HEK293 (cell line): ENCODE measurements at regions not wholly inside any gene's neighbourhood (a gene's known extent, or its start where the extent isn't known, plus 50 kb on each side); places are given as distances from the start of the nearest gene placed in this dataset.

Source experiments
- CTCF ChIA-PET: fragments of 350-600 bp; formaldehyde crosslinking; extraction: SDS; loops from one replicate; lab custom pipeline; 2021; ENCODE audit warnings: antibody characterized with exemption; lab: Yijun Ruan, JAX
- POLR2A ChIA-PET: fragments of 300-600 bp; formaldehyde crosslinking; extraction: SDS; loops from one replicate; lab custom pipeline; 2020; ENCODE audit warnings: antibody characterized with exemption, inconsistent platforms; lab: Yijun Ruan, JAX
- H3K27ac ChIP-seq: fragments of 200-500 bp; sonication (Bioruptor generic); 2 replicates; pipeline ENCODE4 v1.5.1; 2014; ENCODE audit warnings: low read depth, low read length, control low read depth, inconsistent platforms; ENCODE audit errors: extremely low read depth
- H3K36me3 ChIP-seq, 2 experiments: fragments of 200-500 bp in 1 of 2; sonication (Bioruptor generic) in 1 of 2; 1 replicate in 1 of 2; 2 replicates in 1 of 2; pipeline ENCODE4 v1.5.1; 2014 to 2017; ENCODE audit warnings: inconsistent platforms in 2 of 2, low read length in 2 of 2; ENCODE audit not compliant: control insufficient read depth in 2 of 2, insufficient read depth in 1 of 2
- H3K4me1 ChIP-seq: fragments of 200-500 bp; sonication (Bioruptor generic); 2 replicates; pipeline ENCODE4 v1.5.1; 2014; ENCODE audit warnings: mild to moderate bottlenecking, low read length, inconsistent platforms; ENCODE audit not compliant: control insufficient read depth, insufficient read depth
- H3K4me3 ChIP-seq: 2 replicates; pipeline ENCODE4 v1.5.1; 2011; ENCODE audit warnings: low read depth, mild to moderate bottlenecking, control low read depth, low read length, moderate library complexity
- H3K9me3 ChIP-seq: fragments of 200-500 bp; sonication (Bioruptor generic); 2 replicates; pipeline ENCODE4 v1.5.1; 2014; ENCODE audit warnings: low read depth, low read length, inconsistent platforms; ENCODE audit not compliant: control insufficient read depth, insufficient read depth
- EGR2 ChIP-seq: fragments of 450-650 bp; formaldehyde crosslinking; IDR thresholded peaks from 2 replicates; pipeline ENCODE4 v1.5.1; 2016; ENCODE audit warnings: low read depth, missing biosample characterization, missing genetic modification characterization
- GLI2 ChIP-seq: fragments of 450-650 bp; formaldehyde crosslinking; IDR thresholded peaks from 2 replicates; pipeline ENCODE4; 2017; ENCODE audit warnings: missing biosample characterization, missing genetic modification characterization, low read depth, borderline replicate concordance
- HOXA7 ChIP-seq: sonication (generic); formaldehyde crosslinking; IDR thresholded peaks from 2 replicates; pipeline ENCODE4 v1.8.1; 2022; ENCODE audit warnings: missing genetic modification reagents, borderline replicate concordance
- HOXD13 ChIP-seq: sonication (generic); formaldehyde crosslinking; IDR thresholded peaks from 2 replicates; pipeline ENCODE4 v1.8.0; 2022; ENCODE audit warnings: missing genetic modification reagents, borderline replicate concordance
- IKZF3 ChIP-seq: fragments of 450-650 bp; IDR thresholded peaks from 2 replicates; pipeline ENCODE4 v1.5.0; 2018; ENCODE audit warnings: missing biosample characterization, mild to moderate bottlenecking, missing genetic modification characterization, moderate library complexity
- KLF16 ChIP-seq: fragments of 450-650 bp; formaldehyde crosslinking; IDR thresholded peaks from 2 replicates; pipeline ENCODE4 v1.5.1; 2017; ENCODE audit warnings: missing biosample characterization, missing genetic modification characterization
- KLF8 ChIP-seq: fragments of 450-650 bp; formaldehyde crosslinking; IDR thresholded peaks from 2 replicates; pipeline ENCODE4 v1.5.1; 2016; ENCODE audit warnings: missing biosample characterization, missing genetic modification characterization
- SALL2 ChIP-seq: fragments of 450-650 bp; formaldehyde crosslinking; IDR thresholded peaks from 2 replicates; pipeline ENCODE4 v1.5.0; 2017; ENCODE audit warnings: missing biosample characterization, mild to moderate bottlenecking, missing genetic modification characterization, borderline replicate concordance
- SETDB1 ChIP-seq: IDR thresholded peaks from one replicate; pipeline ENCODE4 v1.6.1; 2017; ENCODE audit warnings: mild to moderate bottlenecking, low read length, moderate library complexity, mixed read lengths; ENCODE audit not compliant: insufficient read length
- SP2 ChIP-seq: fragments of 450-650 bp; formaldehyde crosslinking; IDR thresholded peaks from 2 replicates; pipeline ENCODE4 v1.5.1; 2016; ENCODE audit warnings: missing biosample characterization, missing genetic modification characterization
- TCF7L2 ChIP-seq: IDR thresholded peaks from 2 replicates; pipeline ENCODE4 v1.6.1; 2011; ENCODE audit warnings: low read depth, mild to moderate bottlenecking, inconsistent platforms, low read length, moderate library complexity, borderline replicate concordance
- ZBTB11 ChIP-seq: fragments of 450-650 bp; formaldehyde crosslinking; conservative IDR thresholded peaks from 2 replicates; pipeline ENCODE4 v1.5.1; 2016; ENCODE audit warnings: low read depth, missing biosample characterization, missing genetic modification characterization
- ZBTB21 ChIP-seq: fragments of 450-650 bp; formaldehyde crosslinking; IDR thresholded peaks from 2 replicates; pipeline ENCODE4 v1.5.1; 2017; ENCODE audit warnings: missing biosample characterization, missing genetic modification characterization
- ZBTB49 ChIP-seq: fragments of 450-650 bp; formaldehyde crosslinking; IDR thresholded peaks from 2 replicates; pipeline ENCODE4 v1.5.1; 2016; ENCODE audit warnings: missing biosample characterization, missing genetic modification characterization, low read depth
- ZNF16 ChIP-seq: fragments of 450-650 bp; formaldehyde crosslinking; IDR thresholded peaks from 2 replicates; pipeline ENCODE4 v1.5.1; 2016; ENCODE audit warnings: low read depth, missing biosample characterization, missing genetic modification characterization
- ZNF214 ChIP-seq: fragments of 450-650 bp; formaldehyde crosslinking; IDR thresholded peaks from 2 replicates; pipeline ENCODE4 v1.5.1; 2017; ENCODE audit warnings: missing biosample characterization, mild to moderate bottlenecking, missing genetic modification characterization, borderline replicate concordance
- ZNF311 ChIP-seq: fragments of 450-650 bp; formaldehyde crosslinking; IDR thresholded peaks from 2 replicates; pipeline ENCODE4 v1.5.1; 2017; ENCODE audit warnings: missing biosample characterization, missing genetic modification characterization, borderline replicate concordance
- ZNF324 ChIP-seq: fragments of 450-650 bp; formaldehyde crosslinking; IDR thresholded peaks from 2 replicates; pipeline ENCODE4 v1.5.1; 2016; ENCODE audit warnings: missing biosample characterization, missing genetic modification characterization
- ZNF37A ChIP-seq: fragments of 450-650 bp; IDR thresholded peaks from 2 replicates; pipeline ENCODE4 v1.5.1; 2018; ENCODE audit warnings: missing biosample characterization, missing genetic modification characterization
- ZNF623 ChIP-seq: fragments of 450-650 bp; formaldehyde crosslinking; IDR thresholded peaks from 2 replicates; pipeline ENCODE4 v1.5.1; 2016; ENCODE audit warnings: missing biosample characterization, missing genetic modification characterization
- ZNF843 ChIP-seq: fragments of 450-650 bp; formaldehyde crosslinking; IDR thresholded peaks from 2 replicates; pipeline ENCODE4 v1.5.1; 2016; ENCODE audit warnings: missing biosample characterization, missing genetic modification characterization
- ZSCAN4 ChIP-seq: fragments of 450-650 bp; formaldehyde crosslinking; IDR thresholded peaks from 2 replicates; pipeline ENCODE4 v1.5.1; 2017; ENCODE audit warnings: missing biosample characterization, missing genetic modification characterization
- TF ChIP-seq, protein P1 (sequence below): fragments of 450-650 bp; formaldehyde crosslinking; IDR thresholded peaks from 2 replicates; pipeline ENCODE4 v1.5.1; 2016; ENCODE audit warnings: missing biosample characterization, missing genetic modification characterization
- TF ChIP-seq, protein P2 (sequence below): fragments of 450-650 bp; formaldehyde crosslinking; IDR thresholded peaks from 2 replicates; pipeline ENCODE4 v1.5.1; 2016; ENCODE audit warnings: missing biosample characterization, missing genetic modification characterization, borderline replicate concordance

DNA sequence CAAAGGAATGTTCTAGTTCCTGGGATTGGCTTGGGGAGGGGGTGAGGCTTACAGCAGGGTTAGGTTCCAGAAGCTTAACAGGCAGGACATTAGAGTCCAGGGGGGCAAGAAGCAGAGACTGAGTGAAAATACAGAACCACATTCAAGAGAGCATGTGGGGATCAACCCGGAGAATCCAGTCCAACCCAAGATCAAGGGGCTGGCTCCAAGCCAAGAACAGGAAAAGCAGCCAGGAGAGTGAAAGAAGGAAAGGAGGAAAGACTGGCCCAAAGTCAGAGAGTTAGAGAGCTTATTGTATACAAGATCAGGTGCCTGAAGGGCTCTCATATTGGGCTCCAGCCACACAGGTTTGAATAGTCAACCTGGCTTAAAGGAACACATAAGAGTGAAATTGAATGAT, 190.3 kb upstream of the CDKN3 start:
- H3K4me3 ChIP-seq = no peak overlapping the region
- no peaks in the 10 kb centered on the region for H3K9me3 ChIP-seq
- TF ChIP-seq ZBTB11 (tag by site-specific recombination) = no peak
- TF ChIP-seq ZNF324 (tag by site-specific recombination) = no peak
- TF ChIP-seq KLF8 = no peak
- TF ChIP-seq ZNF214 (tag by site-specific recombination) = no peak
- TF ChIP-seq EGR2 (tag by site-specific recombination) = no peak
- no peak for TF ChIP-seq ZNF311 (tag by site-specific recombination)
- TF ChIP-seq KLF16 (tag by site-specific recombination) = no peak
- no peak for TF ChIP-seq SETDB1
- TF ChIP-seq HOXA7 = no peak
- TF ChIP-seq ZNF843 (tag by site-specific recombination) = no peak
- no peak for TF ChIP-seq ZNF623 (tag by site-specific recombination)
- TF ChIP-seq HOXD13 (CRISPR knock-in tag) = no peak
- TF ChIP-seq SALL2 = no peak
- TF ChIP-seq ZSCAN4 (tag by site-specific recombination) = no peak
- no peak for TF ChIP-seq IKZF3 (tag by site-specific recombination)
- TF ChIP-seq, protein P1, sequence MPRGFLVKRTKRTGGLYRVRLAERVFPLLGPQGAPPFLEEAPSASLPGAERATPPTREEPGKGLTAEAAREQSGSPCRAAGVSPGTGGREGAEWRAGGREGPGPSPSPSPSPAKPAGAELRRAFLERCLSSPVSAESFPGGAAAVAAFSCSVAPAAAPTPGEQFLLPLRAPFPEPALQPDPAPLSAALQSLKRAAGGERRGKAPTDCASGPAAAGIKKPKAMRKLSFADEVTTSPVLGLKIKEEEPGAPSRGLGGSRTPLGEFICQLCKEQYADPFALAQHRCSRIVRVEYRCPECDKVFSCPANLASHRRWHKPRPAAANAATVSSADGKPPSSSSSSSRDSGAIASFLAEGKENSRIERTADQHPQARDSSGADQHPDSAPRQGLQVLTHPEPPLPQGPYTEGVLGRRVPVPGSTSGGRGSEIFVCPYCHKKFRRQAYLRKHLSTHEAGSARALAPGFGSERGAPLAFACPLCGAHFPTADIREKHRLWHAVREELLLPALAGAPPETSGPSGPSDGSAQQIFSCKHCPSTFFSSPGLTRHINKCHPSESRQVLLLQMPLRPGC (tag by site-specific recombination) = no peak
- TF ChIP-seq ZNF16 (tag by site-specific recombination) = no peak
- TF ChIP-seq, protein P2, sequence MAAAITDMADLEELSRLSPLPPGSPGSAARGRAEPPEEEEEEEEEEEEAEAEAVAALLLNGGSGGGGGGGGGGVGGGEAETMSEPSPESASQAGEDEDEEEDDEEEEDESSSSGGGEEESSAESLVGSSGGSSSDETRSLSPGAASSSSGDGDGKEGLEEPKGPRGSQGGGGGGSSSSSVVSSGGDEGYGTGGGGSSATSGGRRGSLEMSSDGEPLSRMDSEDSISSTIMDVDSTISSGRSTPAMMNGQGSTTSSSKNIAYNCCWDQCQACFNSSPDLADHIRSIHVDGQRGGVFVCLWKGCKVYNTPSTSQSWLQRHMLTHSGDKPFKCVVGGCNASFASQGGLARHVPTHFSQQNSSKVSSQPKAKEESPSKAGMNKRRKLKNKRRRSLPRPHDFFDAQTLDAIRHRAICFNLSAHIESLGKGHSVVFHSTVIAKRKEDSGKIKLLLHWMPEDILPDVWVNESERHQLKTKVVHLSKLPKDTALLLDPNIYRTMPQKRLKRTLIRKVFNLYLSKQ (tag by site-specific recombination) = no peak
- TF ChIP-seq, all 188 proteins: peak for 0
- ChIA-PET POLR2A (no interaction called here), CTCF (no interaction called here)
- no peak overlapping the region for H3K27ac ChIP-seq
- H3K36me3 ChIP-seq = no peaks in the 10 kb centered on the region
- H3K4me1 ChIP-seq = peaks cover 24% of the 10 kb centered on the region

GRCh38 chr14:54207075-54207474, 189.7 kb upstream of the CDKN3 start:
- Histone ChIP-seq H3K4me1 (peaks cover 24% of the 10 kb centered on the region), H3K4me3 (no peak overlapping the region), H3K27ac (no peak overlapping the region)
- ChIA-PET CTCF (no interaction called here), POLR2A (no interaction called here)
- TF ChIP-seq TCF7L2 = no peak
- TF ChIP-seq GLI2 (tag by site-specific recombination) = no peak
- TF ChIP-seq ZNF37A (tag by site-specific recombination) = no peak
- TF ChIP-seq ZBTB21 = no peak
- TF ChIP-seq ZBTB49 = no peak
- no peak for TF ChIP-seq SP2 (tag by site-specific recombination)
- TF ChIP-seq, all 188 proteins: peak for 0
- H3K9me3 ChIP-seq = no peaks in the 10 kb centered on the region
- H3K36me3 ChIP-seq = no peaks in the 10 kb centered on the region
